Fibroblast of lung (primary cell): ENCODE measurements at regions not wholly inside any gene's neighbourhood (a gene's known extent, or its start where the extent isn't known, plus 50 kb on each side); places are given as distances from the start of the nearest gene placed in this dataset.
"Not testable (repeated sequence)": the region's sequence is repeated elsewhere in the genome, so short reads cannot be mapped to it uniquely, and the experiment has no call there.

Experiments used
- EZH2 ChIP-seq: IDR thresholded peaks from 2 replicates; pipeline ENCODE4 v1.5.1; 2012; ENCODE audit warnings: low read length, control low read depth, mild to moderate bottlenecking; ENCODE audit errors: missing control alignments
- TF ChIP-seq, protein P1 (sequence below), 2 donors: IDR thresholded peaks in 1 of 2; conservative IDR thresholded peaks in 1 of 2; 1 replicate in 1 of 2; 2 replicates in 1 of 2; pipeline ENCODE4 v1.5.1; 2011 to 2012; ENCODE audit warnings: low read length in 2 of 2, control low read depth in 1 of 2, inconsistent platforms in 1 of 2, low read depth in 1 of 2, mild to moderate bottlenecking in 1 of 2

DNA sequence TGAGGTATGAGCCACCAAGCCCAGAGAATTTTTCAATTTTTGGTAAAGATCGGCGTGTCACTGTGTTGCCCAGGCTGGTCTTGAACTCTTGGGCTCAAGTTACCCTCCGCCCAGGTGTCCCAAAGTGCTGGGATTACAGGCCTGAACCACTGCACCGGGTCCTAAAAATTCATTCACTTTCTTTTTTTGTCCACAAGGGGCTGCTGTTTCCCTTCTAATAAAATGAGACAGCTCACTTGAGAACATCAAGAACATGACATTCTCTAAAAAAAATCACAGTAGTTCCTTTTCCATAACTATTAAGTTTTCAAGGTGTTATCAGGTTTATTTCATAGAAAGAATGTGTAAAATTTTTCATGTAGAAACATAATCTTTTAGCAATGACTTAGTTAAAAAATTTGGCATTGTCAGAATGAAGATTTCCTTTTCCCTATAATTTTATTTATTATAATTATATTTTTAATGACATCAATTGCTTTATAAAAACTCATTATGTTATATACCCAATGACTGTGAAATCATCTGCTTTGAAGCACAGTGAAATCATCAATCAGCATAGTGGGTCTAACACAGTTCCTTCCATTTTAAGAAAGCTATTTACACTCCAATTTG is 1723.8 kb upstream of the DEFB115 start:
- TF ChIP-seq, protein P1, sequence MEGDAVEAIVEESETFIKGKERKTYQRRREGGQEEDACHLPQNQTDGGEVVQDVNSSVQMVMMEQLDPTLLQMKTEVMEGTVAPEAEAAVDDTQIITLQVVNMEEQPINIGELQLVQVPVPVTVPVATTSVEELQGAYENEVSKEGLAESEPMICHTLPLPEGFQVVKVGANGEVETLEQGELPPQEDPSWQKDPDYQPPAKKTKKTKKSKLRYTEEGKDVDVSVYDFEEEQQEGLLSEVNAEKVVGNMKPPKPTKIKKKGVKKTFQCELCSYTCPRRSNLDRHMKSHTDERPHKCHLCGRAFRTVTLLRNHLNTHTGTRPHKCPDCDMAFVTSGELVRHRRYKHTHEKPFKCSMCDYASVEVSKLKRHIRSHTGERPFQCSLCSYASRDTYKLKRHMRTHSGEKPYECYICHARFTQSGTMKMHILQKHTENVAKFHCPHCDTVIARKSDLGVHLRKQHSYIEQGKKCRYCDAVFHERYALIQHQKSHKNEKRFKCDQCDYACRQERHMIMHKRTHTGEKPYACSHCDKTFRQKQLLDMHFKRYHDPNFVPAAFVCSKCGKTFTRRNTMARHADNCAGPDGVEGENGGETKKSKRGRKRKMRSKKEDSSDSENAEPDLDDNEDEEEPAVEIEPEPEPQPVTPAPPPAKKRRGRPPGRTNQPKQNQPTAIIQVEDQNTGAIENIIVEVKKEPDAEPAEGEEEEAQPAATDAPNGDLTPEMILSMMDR (conservative IDR thresholded peaks at IDR 0.05 in 1 of 2, IDR thresholded peaks at IDR 0.05 in 1 of 2; ENCODE audit: low read depth in 1 of 2, low read length in 2 of 2), result not testable (repeated sequence)
- not testable (repeated sequence) for TF ChIP-seq EZH2
